WTC11 (cell line): ENCODE measurements at regions not wholly inside any gene's neighbourhood (a gene's known extent, or its start where the extent isn't known, plus 50 kb on each side); places are given as distances from the start of the nearest gene placed in this dataset.

ENCODE experiments used
- ATAC-seq: fragments of 200-7000 bp; cut with Tn5 transposase; 2 replicates; pipeline ENCODE4 v1.10.0; 2021; ENCODE audit warnings: mild to moderate bottlenecking, moderate library complexity
- CTCF ChIA-PET: fragments of 300-600 bp; sonication (Branson Sonifier 250); formaldehyde crosslinking; loops from one replicate; lab custom pipeline; 2021; ENCODE audit warnings: antibody characterized with exemption; lab: Charles Lee
- POLR2A ChIA-PET: fragments of 350-600 bp; sonication (Branson Sonifier 250); formaldehyde crosslinking; loops from one replicate; lab custom pipeline; 2021; ENCODE audit warnings: antibody characterized with exemption; lab: Charles Lee
- DNase-seq: peaks from one replicate; pipeline ENCODE4 v3.0.0; 2021; ENCODE audit warnings: low spot score
- H3K27ac Mint-ChIP-seq: 2 replicates; pipeline ENCODE4 v1.8.0; 2021; ENCODE audit warnings: mixed read lengths
- H3K27me3 Mint-ChIP-seq: 2 replicates; pipeline ENCODE4 v1.8.0; 2021; ENCODE audit warnings: low read depth, mild to moderate bottlenecking, moderate library complexity, mixed read lengths
- H3K36me3 Mint-ChIP-seq: 2 replicates; pipeline ENCODE4 v1.8.0; 2021; ENCODE audit warnings: mixed read lengths
- H3K4me1 Mint-ChIP-seq: 2 replicates; pipeline ENCODE4 v1.8.0; 2022; ENCODE audit warnings: mixed read lengths
- H3K4me3 Mint-ChIP-seq: 2 replicates; pipeline ENCODE4 v1.8.0; 2021; ENCODE audit warnings: mild to moderate bottlenecking, moderate library complexity, mixed read lengths
- H3K9me3 Mint-ChIP-seq: 2 replicates; pipeline ENCODE4 v1.8.0; 2021; ENCODE audit warnings: mixed read lengths
- AFF4 ChIP-seq: sonication (generic); formaldehyde crosslinking; IDR thresholded peaks from 2 replicates; pipeline ENCODE4 v1.8.1; 2023; ENCODE audit warnings: mild to moderate bottlenecking, missing genetic modification reagents, borderline replicate concordance
- CBFB ChIP-seq: sonication (generic); formaldehyde crosslinking; IDR thresholded peaks from 2 replicates; pipeline ENCODE4 v1.8.1; 2022; ENCODE audit warnings: mild to moderate bottlenecking, low read depth, missing genetic modification reagents
- CREB1 ChIP-seq: sonication (generic); formaldehyde crosslinking; IDR thresholded peaks from 2 replicates; pipeline ENCODE4 v1.8.0; 2023; ENCODE audit warnings: mild to moderate bottlenecking, missing genetic modification reagents
- FOXP4 ChIP-seq: sonication (generic); formaldehyde crosslinking; IDR thresholded peaks from 2 replicates; pipeline ENCODE4 v1.8.0; 2022; ENCODE audit warnings: mild to moderate bottlenecking, missing genetic modification reagents
- GTF2I ChIP-seq: fragments of 250-450 bp; sonication (Bioruptor Pico); conservative IDR thresholded peaks from 2 replicates; pipeline ENCODE4 v1.4.0; 2021; ENCODE audit warnings: mild to moderate bottlenecking
- JUN ChIP-seq: sonication (generic); formaldehyde crosslinking; IDR thresholded peaks from 2 replicates; pipeline ENCODE4 v1.8.0; 2023; ENCODE audit warnings: mild to moderate bottlenecking, missing genetic modification reagents
- MLX ChIP-seq: sonication (generic); formaldehyde crosslinking; IDR thresholded peaks from 2 replicates; pipeline ENCODE4 v1.8.1; 2023; ENCODE audit warnings: mild to moderate bottlenecking, missing genetic modification reagents, moderate library complexity
- MXD4 ChIP-seq: fragments of 250-450 bp; sonication (Bioruptor Pico); IDR thresholded peaks from 2 replicates; pipeline ENCODE4 v1.8.0; 2021; ENCODE audit warnings: mild to moderate bottlenecking, moderate library complexity, borderline replicate concordance
- NFATC4 ChIP-seq: fragments of 250-450 bp; sonication (Bioruptor Pico); IDR thresholded peaks from 2 replicates; pipeline ENCODE4 v1.9.0; 2021; ENCODE audit warnings: mild to moderate bottlenecking
- NFYB ChIP-seq: sonication (generic); formaldehyde crosslinking; conservative IDR thresholded peaks from 2 replicates; pipeline ENCODE4 v1.8.0; 2022; ENCODE audit warnings: low read depth, missing genetic modification reagents
- PRRX2 ChIP-seq: fragments of 250-450 bp; sonication (Bioruptor Pico); IDR thresholded peaks from 2 replicates; pipeline ENCODE4 v1.8.0; 2021; ENCODE audit warnings: mild to moderate bottlenecking
- SMAD4 ChIP-seq: sonication (generic); formaldehyde crosslinking; IDR thresholded peaks from 2 replicates; pipeline ENCODE4 v1.8.0; 2022; ENCODE audit warnings: mild to moderate bottlenecking, missing genetic modification reagents
- SOX15 ChIP-seq: fragments of 250-450 bp; sonication (Bioruptor Pico); IDR thresholded peaks from 2 replicates; pipeline ENCODE4 v1.9.0; 2021; ENCODE audit warnings: mild to moderate bottlenecking
- TEAD1 ChIP-seq: sonication (generic); formaldehyde crosslinking; IDR thresholded peaks from 2 replicates; pipeline ENCODE4 v1.8.0; 2022; ENCODE audit warnings: mild to moderate bottlenecking, missing genetic modification reagents
- USF1 ChIP-seq: sonication (generic); formaldehyde crosslinking; IDR thresholded peaks from 2 replicates; pipeline ENCODE4 v1.8.0; 2022; ENCODE audit warnings: mild to moderate bottlenecking, missing genetic modification reagents
- ZBTB21 ChIP-seq: sonication (generic); formaldehyde crosslinking; IDR thresholded peaks from 2 replicates; pipeline ENCODE4 v1.8.1; 2023; ENCODE audit warnings: mild to moderate bottlenecking, missing genetic modification reagents, borderline replicate concordance
- ZMAT4 ChIP-seq: fragments of 250-450 bp; sonication (Bioruptor Pico); IDR thresholded peaks from 2 replicates; pipeline ENCODE4 v1.9.0; 2021; ENCODE audit warnings: mild to moderate bottlenecking
- ZNF423 ChIP-seq: fragments of 250-450 bp; sonication (Bioruptor Pico); IDR thresholded peaks from 2 replicates; pipeline ENCODE4 v2.1.2; 2022; ENCODE audit warnings: mild to moderate bottlenecking, moderate library complexity
- ZNF532 ChIP-seq: fragments of 250-450 bp; sonication (Bioruptor Pico); IDR thresholded peaks from 2 replicates; pipeline ENCODE4 v1.9.0; 2021; ENCODE audit warnings: mild to moderate bottlenecking, borderline replicate concordance
- ZNF671 ChIP-seq: fragments of 250-450 bp; sonication (Bioruptor Pico); IDR thresholded peaks from 2 replicates; pipeline ENCODE4 v1.8.0; 2021; ENCODE audit warnings: mild to moderate bottlenecking
- TF ChIP-seq, protein P1 (sequence below): fragments of 250-450 bp; sonication (Bioruptor Pico); conservative IDR thresholded peaks from 2 replicates; pipeline ENCODE4 v1.9.0; 2021; ENCODE audit warnings: mild to moderate bottlenecking

DNA sequence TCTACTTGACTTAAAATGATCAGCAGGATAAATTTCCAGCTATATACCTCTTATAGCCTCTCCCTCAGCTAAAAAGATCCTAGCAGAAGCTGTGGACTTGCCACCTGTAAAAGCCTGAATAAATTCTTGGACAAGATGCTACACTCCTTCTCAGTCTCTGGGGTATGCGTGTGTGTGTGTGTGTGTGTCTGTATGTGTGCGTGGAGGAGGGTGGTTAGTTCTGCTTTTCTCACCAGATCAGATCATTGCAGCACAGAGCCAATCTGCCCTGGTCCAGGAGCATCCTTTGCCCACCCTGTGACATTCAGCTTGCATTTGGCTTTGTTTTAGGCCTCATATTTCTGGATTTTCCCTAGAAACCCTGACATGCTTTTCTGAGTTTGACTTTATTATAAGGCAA, 438.3 kb downstream of the RFC3 start (continued):
- TF ChIP-seq AFF4 (CRISPR knock-in tag): no peak
- TF ChIP-seq MLX: no peak

- no peak for DNase-seq
- Mint-ChIP-seq H3K4me1 (peaks cover 11% of the 10 kb centered on the region), H3K9me3 (peaks cover 40% of the 10 kb centered on the region), H3K27ac (no peak overlapping the region), H3K4me3 (no peak overlapping the region), H3K36me3 (peaks cover 14% of the 10 kb centered on the region), H3K27me3 (no peaks in the 10 kb centered on the region)
- ChIA-PET CTCF (no interaction called here), POLR2A (no interaction called here)
- no peak for ATAC-seq
- TF ChIP-seq, protein P1, sequence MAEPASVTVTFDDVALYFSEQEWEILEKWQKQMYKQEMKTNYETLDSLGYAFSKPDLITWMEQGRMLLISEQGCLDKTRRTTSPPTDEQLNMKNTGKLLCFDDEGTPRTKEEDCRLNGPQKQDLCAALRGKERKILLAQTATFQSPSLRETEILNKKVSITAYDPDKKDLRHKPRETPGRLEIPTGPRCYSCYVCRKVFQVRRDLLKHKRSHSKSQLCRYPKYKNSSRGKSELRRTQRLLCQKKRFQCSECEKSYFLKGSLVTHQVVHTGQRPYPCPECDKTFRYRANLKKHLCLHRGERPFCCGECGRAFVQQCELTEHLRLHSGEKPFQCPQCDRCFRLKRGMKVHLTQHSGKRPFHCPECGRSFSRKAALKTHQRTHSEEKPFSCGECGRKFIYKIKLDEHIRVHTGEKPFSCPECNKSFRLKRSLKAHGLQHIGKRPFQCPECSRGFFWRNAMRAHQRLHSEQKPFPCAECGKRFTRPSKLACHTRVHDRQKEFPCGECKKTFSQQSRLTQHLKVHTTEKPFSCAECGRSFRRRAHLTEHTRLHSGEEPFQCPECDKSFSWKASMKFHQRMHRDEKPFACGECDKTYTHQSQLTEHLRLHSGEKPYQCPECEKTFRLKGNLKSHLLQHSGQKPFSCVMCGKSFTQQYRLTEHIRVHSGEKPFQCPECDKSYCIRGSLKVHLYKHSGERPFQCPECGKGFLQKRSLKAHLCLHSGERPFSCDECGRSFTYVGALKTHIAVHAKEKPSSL: no peak
- no peak for TF ChIP-seq GTF2I (CRISPR knock-in tag)
- TF ChIP-seq NFATC4 (CRISPR knock-in tag): no peak
- no peak for TF ChIP-seq PRRX2 (CRISPR knock-in tag)
- no peak for TF ChIP-seq JUN (CRISPR knock-in tag)
- no peak for TF ChIP-seq CREB1 (CRISPR knock-in tag)
- no peak for TF ChIP-seq SOX15 (CRISPR knock-in tag)
- TF ChIP-seq NFYB: no peak
- no peak for TF ChIP-seq ZMAT4 (CRISPR knock-in tag)
- TF ChIP-seq TEAD1 (CRISPR knock-in tag): no peak
- no peak for TF ChIP-seq MXD4 (CRISPR knock-in tag)
- TF ChIP-seq SMAD4: no peak
- no peak for TF ChIP-seq ZNF671 (CRISPR knock-in tag)
- TF ChIP-seq USF1 (CRISPR knock-in tag): no peak
- TF ChIP-seq ZNF423 (CRISPR knock-in tag): no peak
Observed at GRCh38 chr13:34257966-34258365, 440.0 kb downstream of the RFC3 start.

DNA sequence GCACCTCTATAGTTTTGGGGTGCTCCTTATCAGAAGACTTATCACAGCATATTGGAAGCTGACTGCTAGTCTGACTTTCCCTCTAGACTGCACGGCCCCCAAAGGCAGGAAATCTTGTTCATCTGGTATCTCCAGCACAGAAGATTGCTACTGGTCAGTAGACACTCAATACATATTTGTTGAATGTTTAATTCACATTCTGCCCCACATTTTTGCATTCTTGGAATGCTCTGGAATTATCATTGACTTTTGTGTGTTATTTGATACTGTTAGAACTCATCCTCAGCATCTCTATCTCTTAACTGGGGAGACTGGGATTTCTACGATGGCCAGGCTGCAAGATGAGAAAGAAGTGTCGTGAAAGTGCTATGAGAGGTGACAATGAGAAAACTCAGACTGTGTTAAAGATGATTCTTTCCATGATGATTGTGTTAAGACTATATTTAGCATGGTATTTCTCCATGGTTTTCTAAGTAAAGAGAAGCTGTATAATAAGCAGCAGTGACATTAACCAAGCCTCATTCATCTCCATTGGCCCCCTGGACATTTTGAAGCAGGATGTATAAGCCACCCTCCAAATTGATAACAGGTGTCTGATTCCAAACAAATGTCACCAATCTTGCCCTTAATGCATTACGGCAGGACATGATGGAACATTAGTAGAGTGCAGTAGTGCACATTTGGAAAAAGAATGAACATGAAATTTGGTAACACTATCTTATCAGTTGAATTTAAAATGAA, 440.9 kb downstream of the RFC3 start:
- ATAC-seq: no peak
- CTCF ChIA-PET: no interaction called here
- POLR2A ChIA-PET: no interaction called here
- Mint-ChIP-seq H3K9me3 (peaks cover 36% of the 10 kb centered on the region), H3K4me3 (no peak overlapping the region), H3K36me3 (peaks cover 14% of the 10 kb centered on the region), H3K27me3 (no peaks in the 10 kb centered on the region), H3K27ac (no peak overlapping the region), H3K4me1 (peaks cover 11% of the 10 kb centered on the region)
- DNase-seq: no peak
- TF ChIP-seq CBFB (CRISPR knock-in tag): no peak
- TF ChIP-seq ZBTB21 (CRISPR knock-in tag): no peak
- no peak for TF ChIP-seq FOXP4
- TF ChIP-seq ZNF532: no peak
